ENCODE measurements at regions not wholly inside any gene's neighbourhood (a gene's known extent, or its start where the extent isn't known, plus 50 kb on each side); places are given as distances from the start of the nearest gene placed in this dataset.
"Not testable (repeated sequence)": the region's sequence is repeated elsewhere in the genome, so short reads cannot be mapped to it uniquely, and the experiment has no call there.

GRCh38 chr16:21536740-21537139, 62.6 kb upstream of the METTL9 start:
- DNase-seq: peak; percentile 86

- DNase-seq: not testable (repeated sequence)
Measured at GRCh38 chr16:21537598-21537997, 61.8 kb upstream of the METTL9 start.

- not testable (repeated sequence) for DNase-seq
Measured at GRCh38 chr16:21539107-21539618, 60.2 kb upstream of the METTL9 start.

GRCh38 chr16:21540770-21541433, 58.5 kb upstream of the METTL9 start:
- peak; percentile 60 for DNase-seq

GRCh38 chr16:21541611-21542051, 57.7 kb upstream of the METTL9 start:
- not testable (repeated sequence) for DNase-seq

GRCh38 chr16:21542075-21542474, 57.3 kb upstream of the METTL9 start:
- not testable (repeated sequence) for DNase-seq

GRCh38 chr16:21542491-21543124, 56.8 kb upstream of the METTL9 start:
- DNase-seq: not testable (repeated sequence)

GRCh38 chr16:21543151-21543836, 56.1 kb upstream of the METTL9 start:
- DNase-seq: not testable (repeated sequence)

- DNase-seq: not testable (repeated sequence)
Measured at GRCh38 chr16:21545664-21546326, 53.6 kb upstream of the METTL9 start.

GRCh38 chr16:21549396-21549795, 50.0 kb upstream of the METTL9 start:
- not testable (repeated sequence) for DNase-seq
